Prostate gland (tissue), 2 donors: ENCODE measurements at regions not wholly inside any gene's neighbourhood (a gene's known extent, or its start where the extent isn't known, plus 50 kb on each side); places are given as distances from the start of the nearest gene placed in this dataset.
"Not testable (repeated sequence)": the region's sequence is repeated elsewhere in the genome, so short reads cannot be mapped to it uniquely, and the experiment has no call there.

Source experiments
- DNase-seq: peaks from one replicate; pipeline ENCODE4 v3.0.0-alpha.2; 2019; ENCODE audit warnings: low spot score
- H3K27ac ChIP-seq, 2 donors: fragments of 200-600 bp; sonication (generic); 2 replicates each; pipeline ENCODE4 v1.5.1; 2017 to 2019
- H3K27me3 ChIP-seq: fragments of 200-600 bp; sonication (generic); replicated peaks from 2 replicates; pipeline ENCODE4 v1.5.1; 2019; ENCODE audit not compliant: insufficient read depth
- H3K36me3 ChIP-seq, 2 donors: fragments of 200-600 bp; sonication (generic); 1 replicate in 1 of 2; 2 replicates in 1 of 2; pipeline versions ENCODE4 v1.5.1 to v1.8.1; 2017 to 2019
- H3K4me1 ChIP-seq: fragments of 200-600 bp; sonication (generic); replicated peaks from 2 replicates; pipeline ENCODE4 v1.5.1; 2019
- H3K4me3 ChIP-seq, 2 donors: fragments of 200-600 bp; sonication (generic); 2 replicates each; pipeline ENCODE4 v1.5.1; 2017 to 2019
- H3K9me3 ChIP-seq: fragments of 200-600 bp; sonication (generic); 2 replicates; pipeline ENCODE4 v1.5.1; 2017
- POLR2A ChIP-seq: fragments of 450-650 bp; IDR thresholded peaks from one replicate; pipeline ENCODE4 v1.6.1; 2016; ENCODE audit warnings: antibody characterized with exemption, mild to moderate bottlenecking
- POLR2AphosphoS5 ChIP-seq: sonication (generic); formaldehyde crosslinking; IDR thresholded peaks from one replicate; pipeline ENCODE4 v1.6.1; 2017; ENCODE audit warnings: antibody characterized with exemption
- WGBS: methylation state at CpG from one replicate; pipeline ENCODE4 v1.1.5; 2018; 5-methylcytosine and 5-hydroxymethylcytosine counted together
- intact Hi-C: fragments of 100-400 bp; cut with DNase I; formaldehyde crosslinking; loops from one replicate; pipeline ENCODE4 v1.14.2; 2022
- TF ChIP-seq, protein P1 (sequence below), 4 experiments: fragments of 200-600 bp in 2 of 4; fragments of 450-650 bp in 2 of 4; sonication (generic) in 2 of 4; IDR thresholded peaks; 1 replicate in 3 of 4; 2 replicates in 1 of 4; pipeline ENCODE4 v1.5.1; 2016 to 2019; ENCODE audit warnings: antibody characterized with exemption in 4 of 4, mild to moderate bottlenecking in 2 of 4, moderate library complexity in 2 of 4

DNA sequence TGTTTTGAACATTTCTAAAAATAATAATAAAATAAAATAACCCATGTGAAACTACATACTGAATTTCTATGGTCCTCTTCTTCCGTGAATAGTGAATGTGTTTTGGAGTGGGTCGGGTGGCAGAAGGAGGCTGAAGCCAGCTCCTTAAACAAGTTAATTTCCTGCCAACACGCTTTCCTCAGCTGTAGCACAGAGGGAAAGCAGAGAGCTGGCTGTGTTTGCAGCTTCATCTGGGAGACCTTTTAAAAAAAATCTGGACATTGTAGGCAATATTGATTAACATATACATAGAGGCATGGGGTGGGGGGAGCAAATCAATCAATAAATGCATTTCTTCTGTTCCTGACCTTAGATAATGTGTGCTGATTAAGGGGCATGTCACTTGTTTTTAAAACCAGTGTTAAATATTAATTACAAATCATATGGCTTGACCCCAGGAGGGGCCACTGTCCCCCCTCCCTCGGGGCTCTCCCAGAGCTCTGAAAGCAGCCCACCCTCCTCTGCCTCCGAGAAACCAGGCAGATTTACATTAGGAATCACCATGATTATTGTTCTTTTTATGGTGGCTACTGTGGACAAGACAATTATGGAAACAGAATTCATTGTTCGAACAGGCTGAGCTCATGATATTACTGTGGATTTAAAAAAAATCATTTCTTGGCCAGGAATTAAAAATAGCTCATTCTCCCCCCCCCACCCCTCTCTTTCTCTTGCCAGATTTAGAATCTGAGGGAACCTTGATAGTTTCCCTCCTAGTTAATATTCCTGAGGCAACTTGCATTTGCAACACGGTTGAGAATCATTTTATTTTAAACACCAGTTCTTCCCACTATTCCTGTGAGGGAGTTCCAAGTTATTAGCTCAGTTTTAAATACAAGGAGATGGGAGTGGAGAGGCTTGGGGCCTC, 100.5 kb upstream of the CARD11 start:
- intact Hi-C loops, result no loop called here
- H3K27ac ChIP-seq, result no peak overlapping the region

DNA sequence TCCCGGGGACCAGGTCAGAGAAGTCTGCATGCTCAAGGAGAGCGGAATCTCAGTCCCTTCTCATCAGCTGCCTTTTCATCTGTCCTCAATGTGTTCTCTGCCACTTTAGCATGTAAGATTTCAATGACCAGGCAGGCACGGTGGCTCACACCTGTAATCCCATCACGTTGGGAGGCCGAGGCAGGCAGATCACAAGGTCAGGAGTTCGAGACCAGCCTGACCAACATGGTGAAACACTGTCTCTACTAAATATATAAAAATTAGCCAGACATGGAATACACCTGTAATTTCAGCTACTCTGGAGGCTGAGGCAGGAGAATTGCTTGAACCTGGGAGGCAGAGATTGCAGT, 101.1 kb upstream of the CARD11 start:
- H3K4me3 ChIP-seq, H3K4me1 ChIP-seq, H3K27me3 ChIP-seq, H3K27ac ChIP-seq, H3K36me3 ChIP-seq, DNase-seq, intact Hi-C loops, H3K9me3 ChIP-seq: not testable (repeated sequence)
- 77% methylated on average over 6 of the region's 6 CpGs for WGBS

More for the DNA sequence above, 100.5 kb upstream of the CARD11 start:
- Histone ChIP-seq H3K4me1 (no peaks in the 10 kb centered on the region), H3K4me3 (no peak overlapping the region), H3K9me3 (no peaks in the 10 kb centered on the region), H3K27me3 (no peaks in the 10 kb centered on the region), H3K36me3 (no peaks in the 10 kb centered on the region)
- no peak for DNase-seq
- TF ChIP-seq POLR2A, result no peak
- TF ChIP-seq POLR2AphosphoS5, result no peak
- TF ChIP-seq, protein P1, sequence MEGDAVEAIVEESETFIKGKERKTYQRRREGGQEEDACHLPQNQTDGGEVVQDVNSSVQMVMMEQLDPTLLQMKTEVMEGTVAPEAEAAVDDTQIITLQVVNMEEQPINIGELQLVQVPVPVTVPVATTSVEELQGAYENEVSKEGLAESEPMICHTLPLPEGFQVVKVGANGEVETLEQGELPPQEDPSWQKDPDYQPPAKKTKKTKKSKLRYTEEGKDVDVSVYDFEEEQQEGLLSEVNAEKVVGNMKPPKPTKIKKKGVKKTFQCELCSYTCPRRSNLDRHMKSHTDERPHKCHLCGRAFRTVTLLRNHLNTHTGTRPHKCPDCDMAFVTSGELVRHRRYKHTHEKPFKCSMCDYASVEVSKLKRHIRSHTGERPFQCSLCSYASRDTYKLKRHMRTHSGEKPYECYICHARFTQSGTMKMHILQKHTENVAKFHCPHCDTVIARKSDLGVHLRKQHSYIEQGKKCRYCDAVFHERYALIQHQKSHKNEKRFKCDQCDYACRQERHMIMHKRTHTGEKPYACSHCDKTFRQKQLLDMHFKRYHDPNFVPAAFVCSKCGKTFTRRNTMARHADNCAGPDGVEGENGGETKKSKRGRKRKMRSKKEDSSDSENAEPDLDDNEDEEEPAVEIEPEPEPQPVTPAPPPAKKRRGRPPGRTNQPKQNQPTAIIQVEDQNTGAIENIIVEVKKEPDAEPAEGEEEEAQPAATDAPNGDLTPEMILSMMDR (IDR thresholded peaks at IDR 0.05), result no peak
- WGBS, result 22% methylated on average over 7 of the region's 7 CpGs

DNA sequence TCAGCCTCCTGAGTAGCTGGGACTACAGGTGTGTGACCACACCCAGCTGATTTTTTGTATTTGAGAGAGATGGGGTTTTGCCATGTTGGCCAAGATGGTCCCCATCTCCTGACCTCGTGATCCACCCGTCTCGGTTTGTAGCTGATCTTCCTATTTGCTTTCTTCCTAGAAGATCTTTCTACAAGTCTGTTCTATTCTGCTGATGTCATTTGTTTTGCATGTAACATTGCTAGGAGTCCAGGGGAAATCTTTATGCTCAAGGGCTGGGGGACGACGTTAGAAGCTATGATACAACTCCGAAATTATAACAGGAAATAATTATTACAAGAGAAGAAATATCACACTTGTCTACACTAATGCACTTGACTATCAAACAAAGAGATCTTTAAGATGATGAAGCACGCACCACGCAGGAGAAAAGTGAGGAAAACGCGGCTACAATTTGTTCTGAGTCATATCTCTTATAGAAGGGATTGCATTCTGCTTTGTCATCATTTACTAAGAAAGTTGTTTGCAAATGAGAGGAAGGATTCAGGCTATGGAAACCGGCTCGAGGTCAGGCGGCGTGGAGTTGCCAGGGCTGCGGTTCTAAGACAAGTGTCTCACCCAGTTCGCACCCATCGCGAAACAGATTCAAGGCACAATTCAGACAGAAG, 103.0 kb upstream of the CARD11 start:
- no peak for TF ChIP-seq POLR2A
- TF ChIP-seq, protein P1 (IDR thresholded peaks at IDR 0.05), result no peak
- TF ChIP-seq POLR2AphosphoS5, result no peak
- 80% methylated on average over 18 of the region's 18 CpGs for whole genome bisulfite sequencing
- DNase-seq, result no peak

DNA sequence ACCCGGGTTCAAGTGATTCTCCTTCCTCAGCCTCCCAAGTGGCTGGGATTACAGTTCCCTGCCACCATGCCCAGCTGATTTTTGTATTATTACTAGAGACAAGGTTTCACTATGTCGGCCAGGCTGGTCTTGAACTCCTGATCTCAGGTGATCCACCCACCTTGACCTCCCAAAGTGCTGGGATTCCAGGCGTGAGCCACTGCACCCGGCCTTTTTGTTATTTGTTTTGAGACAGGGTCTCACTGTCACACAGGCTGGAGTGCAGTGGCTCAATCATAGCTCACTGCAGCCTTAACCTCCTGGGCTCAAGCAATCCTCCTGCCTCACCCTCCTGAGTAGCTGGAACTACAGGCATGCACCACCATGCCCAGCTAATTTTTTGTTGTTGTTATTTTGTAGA, 104.8 kb upstream of the CARD11 start:
- WGBS, result 69% methylated on average over 4 of the region's 4 CpGs
- H3K9me3 ChIP-seq, intact Hi-C loops, H3K27me3 ChIP-seq, H3K4me3 ChIP-seq, H3K4me1 ChIP-seq, DNase-seq, H3K27ac ChIP-seq, H3K36me3 ChIP-seq: not testable (repeated sequence)

More for the DNA sequence above, 103.0 kb upstream of the CARD11 start:
- intact Hi-C loops, result no loop called here
- H3K4me3 ChIP-seq, result no peak overlapping the region
- no peaks in the 10 kb centered on the region for H3K4me1 ChIP-seq
- no peaks in the 10 kb centered on the region for H3K27me3 ChIP-seq
- no peaks in the 10 kb centered on the region for H3K9me3 ChIP-seq
- no peak overlapping the region for H3K27ac ChIP-seq
- no peaks in the 10 kb centered on the region for H3K36me3 ChIP-seq

DNA sequence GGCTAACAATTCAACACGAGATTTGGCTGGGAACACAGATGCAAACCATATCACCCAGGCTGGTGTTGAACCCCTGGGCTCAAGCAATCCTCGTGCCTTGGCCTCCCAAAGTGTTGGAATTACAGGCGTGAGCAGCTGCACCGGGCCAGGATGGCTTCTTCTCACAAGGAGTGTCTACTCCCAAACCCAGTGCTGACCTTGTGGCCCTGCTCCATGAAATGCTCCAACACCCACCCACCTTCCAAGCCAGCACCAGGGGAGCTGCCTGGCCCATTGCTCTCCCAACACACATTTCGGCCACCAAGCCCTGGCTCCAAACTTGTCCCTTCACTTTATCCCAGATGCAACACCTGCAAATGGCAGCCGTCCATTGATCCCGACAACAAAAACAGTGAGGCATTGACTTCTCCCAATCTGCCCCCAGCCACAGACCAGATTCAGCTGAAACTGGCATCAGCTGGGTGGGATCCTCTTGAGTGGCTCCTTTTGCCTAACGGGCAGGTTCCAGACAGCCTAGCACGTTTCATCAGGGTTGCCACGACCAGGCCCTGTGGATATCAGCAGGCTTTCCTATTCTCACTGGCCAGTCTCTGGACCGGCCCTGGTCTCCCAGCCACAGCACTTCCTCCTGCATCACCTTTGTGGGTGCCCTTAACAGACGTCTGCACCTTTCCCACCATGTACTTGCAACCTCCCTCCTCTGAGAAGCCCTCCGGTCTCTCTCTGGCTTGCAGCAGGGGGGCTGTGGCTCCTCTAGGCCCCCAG, 105.7 kb upstream of the CARD11 start:
- Histone ChIP-seq H3K36me3 (no peaks in the 10 kb centered on the region), H3K4me1 (no peaks in the 10 kb centered on the region), H3K27ac (no peak overlapping the region), H3K4me3 (no peak overlapping the region), H3K27me3 (no peaks in the 10 kb centered on the region), H3K9me3 (no peaks in the 10 kb centered on the region)
- no peak for DNase-seq
- intact Hi-C loops, result no loop called here
- WGBS, result 82% methylated on average over 13 of the region's 13 CpGs
- TF ChIP-seq POLR2AphosphoS5 (no peak), POLR2A (no peak)
- TF ChIP-seq, protein P1 (IDR thresholded peaks at IDR 0.05), result no peak
